ENCODE measurements at regions not wholly inside any gene's neighbourhood (a gene's known extent, or its start where the extent isn't known, plus 50 kb on each side); places are given as distances from the start of the nearest gene placed in this dataset.

DNA sequence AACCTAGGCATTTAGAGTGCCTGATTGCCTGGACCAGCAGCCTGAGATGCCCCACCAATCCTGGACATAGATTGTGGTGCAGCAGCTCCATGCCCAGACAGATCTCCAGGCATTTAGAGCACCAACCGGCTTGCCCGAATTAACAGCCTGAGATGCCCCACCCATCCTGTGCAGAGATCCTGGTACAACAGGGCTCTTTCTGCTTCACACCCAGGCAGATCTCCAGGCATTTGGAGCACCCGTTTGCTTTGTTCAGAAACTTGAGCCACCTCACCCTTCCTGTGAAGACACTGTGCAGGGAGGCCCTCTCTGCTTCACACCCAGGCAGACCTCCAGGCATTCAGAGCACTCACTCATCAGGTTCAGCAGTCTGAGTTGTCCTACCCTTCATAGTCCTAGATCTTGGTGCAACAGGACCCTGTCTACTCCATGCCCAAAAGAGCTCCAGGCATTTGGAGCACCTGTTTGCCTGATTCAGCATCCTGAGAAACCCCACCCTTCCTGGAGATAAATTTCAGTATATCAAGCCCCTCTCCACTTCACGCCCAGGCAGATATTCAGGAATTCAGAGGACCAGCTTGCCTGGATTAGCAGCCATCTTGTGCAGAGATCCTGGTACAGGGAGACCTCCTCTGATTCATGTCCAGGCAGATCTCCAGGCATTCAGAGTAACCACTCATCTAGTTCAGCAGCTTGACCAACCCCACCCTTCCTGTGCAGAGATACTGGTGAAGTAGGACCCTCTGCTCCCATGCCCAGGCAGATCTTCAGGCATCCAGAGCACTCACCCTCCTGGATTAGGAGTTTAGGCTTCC is 189.2 kb upstream of the FERMT1 start:
- ATAC-seq (no peak), FAIRE-seq (no peak), DNase-seq (ENCODE audit: low read depth in 1 of 2, low spot score in 1 of 2) (no peak)
- POLR2A ChIA-PET: no interaction called here
- 0% methylated on average over 4 of the region's 4 CpGs for WGBS (ENCODE audit: missing lambda C conversion rate)
- Histone ChIP-seq H3K9me3 (peaks cover 10% of the 10 kb centered on the region; the same call in 1 of the 3 replicates), H3K27ac (no peak overlapping the region), H3K4me2 (no peak overlapping the region), H3K4me3 (no peak overlapping the region), H3K4me1 (no peaks in the 10 kb centered on the region)
- CTCF ChIA-PET: interaction anchor here (0.8 to 1.6 kb wide), 2 partner anchors 12 to 24 kb away, joined by 3 read pairs; no protein-coding TSS in a partner anchor
- TF ChIP-seq, protein P1, sequence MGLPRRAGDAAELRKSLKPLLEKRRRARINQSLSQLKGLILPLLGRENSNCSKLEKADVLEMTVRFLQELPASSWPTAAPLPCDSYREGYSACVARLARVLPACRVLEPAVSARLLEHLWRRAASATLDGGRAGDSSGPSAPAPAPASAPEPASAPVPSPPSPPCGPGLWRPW (IDR thresholded peaks at IDR 0.05): no peak

DNA sequence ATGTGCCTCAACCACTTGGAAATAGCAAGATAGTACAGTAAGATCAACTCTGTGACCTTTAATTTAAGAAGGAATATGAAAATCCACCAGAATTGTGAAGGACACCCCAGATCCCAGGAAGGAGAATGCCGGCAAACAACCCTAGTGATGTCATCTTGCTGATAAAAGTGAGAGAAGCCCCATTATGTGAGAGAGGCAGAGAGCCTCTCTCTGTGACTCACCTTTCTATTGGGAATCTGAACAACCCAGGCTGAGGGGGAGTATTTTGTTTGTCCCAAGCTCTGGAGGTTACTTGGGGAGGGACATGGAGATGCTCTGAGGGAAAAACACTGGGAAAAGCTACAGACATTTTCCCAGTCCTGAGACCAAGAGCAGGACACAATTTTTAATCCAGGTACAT is 188.3 kb upstream of the FERMT1 start:
- Histone ChIP-seq H3K9me3 (peaks cover 10% of the 10 kb centered on the region; the same call in 1 of the 3 replicates), H3K4me3 (no peak overlapping the region), H3K4me2 (no peak overlapping the region), H3K4me1 (no peaks in the 10 kb centered on the region), H3K27ac (no peak overlapping the region)
- TF ChIP-seq POLR2A (IDR thresholded peaks at IDR 0.05; ENCODE audit: low read length): no peak
- no peak for TF ChIP-seq RFX5 (IDR thresholded peaks at IDR 0.05)
- TF ChIP-seq CBX2 (IDR thresholded peaks at IDR 0.05; ENCODE audit: borderline replicate concordance, low read depth): no peak
- TF ChIP-seq RAD21 (conservative IDR thresholded peaks at IDR 0.05 in 1 of 2, IDR thresholded peaks at IDR 0.05 in 1 of 2): no peak
- TF ChIP-seq HEYL (CRISPR knock-in tag; IDR thresholded peaks at IDR 0.05): no peak
- no peak for TF ChIP-seq HOXA7 (CRISPR knock-in tag; IDR thresholded peaks at IDR 0.05)
- TF ChIP-seq ESRRA (IDR thresholded peaks at IDR 0.05; ENCODE audit: borderline replicate concordance, low read length): no peak
- no peak for TF ChIP-seq GATA3 (IDR thresholded peaks at IDR 0.05; ENCODE audit: borderline replicate concordance)
- no peak for TF ChIP-seq CHD4 (IDR thresholded peaks at IDR 0.05; ENCODE audit: borderline replicate concordance)
- FAIRE-seq (no peak), ATAC-seq (no peak), DNase-seq (ENCODE audit: low read depth in 1 of 2, low spot score in 1 of 2) (no peak)
- ChIA-PET POLR2A (no interaction called here), CTCF (interaction anchor here (0.8 to 1.6 kb wide), 3 partner anchors 11 to 1548 kb away, joined by 3 read pairs; no protein-coding TSS in a partner anchor)
- 0% methylated on average over 1 of the region's 1 CpG for WGBS (ENCODE audit: missing lambda C conversion rate)

DNA sequence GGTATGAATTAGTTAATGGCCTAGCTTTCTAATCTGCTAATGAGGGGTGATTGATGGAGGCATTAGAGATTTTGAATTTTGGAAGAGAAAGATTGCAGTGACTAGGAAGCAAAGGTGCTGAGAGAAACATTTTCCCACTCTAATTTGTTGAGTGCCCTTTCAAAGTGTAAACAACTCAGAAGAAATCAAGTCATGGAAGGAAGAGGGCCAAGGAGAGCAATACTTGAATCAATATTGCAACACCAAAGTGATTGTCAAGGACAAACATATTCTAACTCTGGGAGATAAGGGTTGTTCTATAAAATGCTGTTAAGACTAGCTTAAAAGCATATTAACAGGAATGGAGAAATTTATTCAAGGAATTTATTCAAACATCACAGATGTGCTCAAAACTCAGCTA is 182.7 kb upstream of the FERMT1 start:
- POLR2A ChIA-PET: no interaction called here
- DNase-seq (ENCODE audit: low read depth in 1 of 2, low spot score in 1 of 2): no peak
- CTCF ChIA-PET: interaction anchor here (0.5 kb wide), 1 partner anchor 1738 kb away, joined by 3 read pairs; no protein-coding TSS in a partner anchor
- FAIRE-seq: peak; percentile 93
- TF ChIP-seq EP300 (IDR thresholded peaks at IDR 0.05): no peak
- no peak for TF ChIP-seq HDAC2 (IDR thresholded peaks at IDR 0.05)
- TF ChIP-seq, protein P2, sequence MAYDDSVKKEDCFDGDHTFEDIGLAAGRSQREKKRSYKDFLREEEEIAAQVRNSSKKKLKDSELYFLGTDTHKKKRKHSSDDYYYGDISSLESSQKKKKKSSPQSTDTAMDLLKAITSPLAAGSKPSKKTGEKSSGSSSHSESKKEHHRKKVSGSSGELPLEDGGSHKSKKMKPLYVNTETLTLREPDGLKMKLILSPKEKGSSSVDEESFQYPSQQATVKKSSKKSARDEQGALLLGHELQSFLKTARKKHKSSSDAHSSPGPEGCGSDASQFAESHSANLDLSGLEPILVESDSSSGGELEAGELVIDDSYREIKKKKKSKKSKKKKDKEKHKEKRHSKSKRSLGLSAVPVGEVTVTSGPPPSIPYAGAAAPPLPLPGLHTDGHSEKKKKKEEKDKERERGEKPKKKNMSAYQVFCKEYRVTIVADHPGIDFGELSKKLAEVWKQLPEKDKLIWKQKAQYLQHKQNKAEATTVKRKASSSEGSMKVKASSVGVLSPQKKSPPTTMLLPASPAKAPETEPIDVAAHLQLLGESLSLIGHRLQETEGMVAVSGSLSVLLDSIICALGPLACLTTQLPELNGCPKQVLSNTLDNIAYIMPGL (CRISPR knock-in tag; IDR thresholded peaks at IDR 0.05; ENCODE audit: borderline replicate concordance): no peak
- TF ChIP-seq, protein P3, sequence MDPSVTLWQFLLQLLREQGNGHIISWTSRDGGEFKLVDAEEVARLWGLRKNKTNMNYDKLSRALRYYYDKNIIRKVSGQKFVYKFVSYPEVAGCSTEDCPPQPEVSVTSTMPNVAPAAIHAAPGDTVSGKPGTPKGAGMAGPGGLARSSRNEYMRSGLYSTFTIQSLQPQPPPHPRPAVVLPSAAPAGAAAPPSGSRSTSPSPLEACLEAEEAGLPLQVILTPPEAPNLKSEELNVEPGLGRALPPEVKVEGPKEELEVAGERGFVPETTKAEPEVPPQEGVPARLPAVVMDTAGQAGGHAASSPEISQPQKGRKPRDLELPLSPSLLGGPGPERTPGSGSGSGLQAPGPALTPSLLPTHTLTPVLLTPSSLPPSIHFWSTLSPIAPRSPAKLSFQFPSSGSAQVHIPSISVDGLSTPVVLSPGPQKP (IDR thresholded peaks at IDR 0.05; ENCODE audit: low read depth, low read length): no peak
- no peak for TF ChIP-seq TFCP2L1 (CRISPR knock-in tag; IDR thresholded peaks at IDR 0.05)
- no peak for TF ChIP-seq ZSCAN20 (CRISPR knock-in tag; IDR thresholded peaks at IDR 0.05)
- TF ChIP-seq, protein P4, sequence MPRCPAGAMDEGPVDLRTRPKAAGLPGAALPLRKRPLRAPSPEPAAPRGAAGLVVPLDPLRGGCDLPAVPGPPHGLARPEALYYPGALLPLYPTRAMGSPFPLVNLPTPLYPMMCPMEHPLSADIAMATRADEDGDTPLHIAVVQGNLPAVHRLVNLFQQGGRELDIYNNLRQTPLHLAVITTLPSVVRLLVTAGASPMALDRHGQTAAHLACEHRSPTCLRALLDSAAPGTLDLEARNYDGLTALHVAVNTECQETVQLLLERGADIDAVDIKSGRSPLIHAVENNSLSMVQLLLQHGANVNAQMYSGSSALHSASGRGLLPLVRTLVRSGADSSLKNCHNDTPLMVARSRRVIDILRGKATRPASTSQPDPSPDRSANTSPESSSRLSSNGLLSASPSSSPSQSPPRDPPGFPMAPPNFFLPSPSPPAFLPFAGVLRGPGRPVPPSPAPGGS (IDR thresholded peaks at IDR 0.05): no peak
- TF ChIP-seq NR3C1 (IDR thresholded peaks at IDR 0.05): no peak
- no peak for TF ChIP-seq PHF8 (IDR thresholded peaks at IDR 0.05; ENCODE audit: borderline replicate concordance, low read depth)
- no peak for TF ChIP-seq SMC3 (IDR thresholded peaks at IDR 0.05)
- no peak for TF ChIP-seq ZFP36 (IDR thresholded peaks at IDR 0.05; ENCODE audit: borderline replicate concordance, partially characterized antibody)
- TF ChIP-seq EHF (CRISPR knock-in tag; IDR thresholded peaks at IDR 0.05): no peak
- TF ChIP-seq POLR2AphosphoS2 (conservative IDR thresholded peaks at IDR 0.05; ENCODE audit: low read length): no peak
- TF ChIP-seq NFE2L2 (conservative IDR thresholded peaks at IDR 0.05; ENCODE audit: low read length): no peak
- no peak for TF ChIP-seq CHD2 (IDR thresholded peaks at IDR 0.05; ENCODE audit: low read length, partially characterized antibody)
- H3K27ac ChIP-seq: no peak overlapping the region
- no peak for ATAC-seq
- no peak overlapping the region for H3K4me3 ChIP-seq
- no peaks in the 10 kb centered on the region for H3K9me3 ChIP-seq
- no peaks in the 10 kb centered on the region for H3K4me1 ChIP-seq
- no peak overlapping the region for H3K4me2 ChIP-seq

All from A549 (cell line).